ENCODE measurements at regions not wholly inside any gene's neighbourhood (a gene's known extent, or its start where the extent isn't known, plus 50 kb on each side); places are given as distances from the start of the nearest gene placed in this dataset.

DNA sequence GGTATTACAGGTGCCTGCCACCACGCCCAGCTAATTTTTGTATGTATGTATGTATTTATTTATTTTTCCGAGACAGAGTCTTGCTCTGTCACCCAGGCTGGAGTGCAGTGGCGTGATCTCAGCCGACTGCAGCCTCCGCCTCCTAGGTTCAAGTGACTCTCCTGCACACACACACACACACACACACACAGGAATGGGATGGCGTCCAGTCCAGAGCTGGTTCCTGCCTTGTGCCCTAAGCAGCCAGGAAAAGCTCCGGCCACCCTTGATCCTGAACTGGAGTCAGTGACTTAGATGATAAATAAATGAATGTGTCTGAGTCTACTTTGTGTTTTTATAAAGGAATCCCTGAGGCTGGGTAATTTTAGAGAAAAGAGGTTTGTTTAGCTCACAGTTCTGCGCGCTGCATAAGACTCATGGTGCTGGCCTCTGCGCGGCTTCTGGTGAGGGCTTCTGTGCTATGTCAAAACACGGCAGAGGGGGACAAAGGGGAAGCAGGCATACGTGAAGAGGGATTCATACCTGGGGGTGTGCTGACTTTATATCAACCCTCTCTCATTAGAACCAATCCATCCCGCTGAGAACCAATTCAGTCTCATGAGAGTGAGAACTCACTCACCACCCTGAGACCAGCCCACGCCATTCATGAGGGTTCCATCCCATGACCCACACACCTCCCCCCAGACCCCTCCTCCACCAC is 59.7 kb upstream of the PHLPP1 start:
- DNase-seq = no peak
- no TSS peak for BruUV-seq (replicated peaks)
- no peak overlapping the region for H3K4me3 Mint-ChIP-seq (ENCODE audit: low read depth, unreplicated experiment)
- TF ChIP-seq, protein P1, sequence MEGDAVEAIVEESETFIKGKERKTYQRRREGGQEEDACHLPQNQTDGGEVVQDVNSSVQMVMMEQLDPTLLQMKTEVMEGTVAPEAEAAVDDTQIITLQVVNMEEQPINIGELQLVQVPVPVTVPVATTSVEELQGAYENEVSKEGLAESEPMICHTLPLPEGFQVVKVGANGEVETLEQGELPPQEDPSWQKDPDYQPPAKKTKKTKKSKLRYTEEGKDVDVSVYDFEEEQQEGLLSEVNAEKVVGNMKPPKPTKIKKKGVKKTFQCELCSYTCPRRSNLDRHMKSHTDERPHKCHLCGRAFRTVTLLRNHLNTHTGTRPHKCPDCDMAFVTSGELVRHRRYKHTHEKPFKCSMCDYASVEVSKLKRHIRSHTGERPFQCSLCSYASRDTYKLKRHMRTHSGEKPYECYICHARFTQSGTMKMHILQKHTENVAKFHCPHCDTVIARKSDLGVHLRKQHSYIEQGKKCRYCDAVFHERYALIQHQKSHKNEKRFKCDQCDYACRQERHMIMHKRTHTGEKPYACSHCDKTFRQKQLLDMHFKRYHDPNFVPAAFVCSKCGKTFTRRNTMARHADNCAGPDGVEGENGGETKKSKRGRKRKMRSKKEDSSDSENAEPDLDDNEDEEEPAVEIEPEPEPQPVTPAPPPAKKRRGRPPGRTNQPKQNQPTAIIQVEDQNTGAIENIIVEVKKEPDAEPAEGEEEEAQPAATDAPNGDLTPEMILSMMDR (IDR thresholded peaks at IDR 0.05; ENCODE audit: unreplicated experiment) = no peak
- no peak overlapping the region for H3K27ac Mint-ChIP-seq (ENCODE audit: unreplicated experiment)
- intact Hi-C loops (cut with micrococcal nuclease; ENCODE audit: unreplicated experiment) = no loop called here
- no peaks in the 10 kb centered on the region for H3K36me3 Mint-ChIP-seq (ENCODE audit: insufficient read depth, unreplicated experiment)
- H3K4me1 Mint-ChIP-seq (ENCODE audit: low read depth, unreplicated experiment) = no peaks in the 10 kb centered on the region
- H3K27me3 Mint-ChIP-seq (ENCODE audit: unreplicated experiment) = no peaks in the 10 kb centered on the region
- CTCF ChIA-PET = no interaction called here
- peaks cover 2% of the 10 kb centered on the region for H3K9me3 Mint-ChIP-seq (ENCODE audit: low read depth, unreplicated experiment)

DNA sequence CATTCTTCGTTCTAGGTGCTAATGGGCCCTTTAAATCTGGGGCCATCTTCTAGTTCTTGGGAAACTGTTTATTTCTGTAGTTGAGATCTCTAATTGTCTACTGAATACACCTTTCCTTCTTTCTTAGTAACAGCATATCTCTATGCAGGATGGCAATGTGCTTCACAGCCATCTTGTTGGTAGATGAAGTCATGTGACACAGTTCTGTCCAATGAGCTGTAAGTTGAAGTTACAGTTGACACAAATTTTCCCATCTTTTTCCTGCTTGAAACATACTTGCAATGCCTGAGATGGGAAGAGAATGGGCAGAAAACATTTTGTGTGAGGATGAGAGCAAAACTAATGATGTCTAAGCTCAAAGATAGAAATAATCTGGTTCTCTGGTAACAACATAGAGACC is 57.3 kb upstream of the PHLPP1 start:
- no peak overlapping the region for H3K4me3 Mint-ChIP-seq (ENCODE audit: low read depth, unreplicated experiment)

DNA sequence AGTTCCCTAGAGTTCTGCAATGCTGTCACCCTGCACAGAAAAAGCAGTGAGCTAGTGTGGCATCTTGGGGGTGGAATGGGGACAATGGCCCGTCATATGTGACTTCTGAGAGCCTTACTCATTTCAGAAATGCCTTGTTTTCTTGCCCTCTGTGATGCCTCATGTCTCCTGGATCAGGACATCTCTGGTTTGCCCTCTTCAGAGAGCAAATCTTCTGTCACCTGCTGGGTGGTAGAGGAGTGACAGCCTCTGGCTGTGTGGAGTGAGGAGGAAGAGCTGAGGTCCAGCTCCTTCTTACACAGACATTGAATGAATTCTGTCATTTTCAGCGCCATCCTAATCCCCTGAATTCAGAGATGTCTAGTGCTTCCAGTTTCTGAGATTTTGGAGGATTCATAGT is 55.6 kb upstream of the PHLPP1 start:
- Mint-ChIP-seq H3K36me3 (ENCODE audit: insufficient read depth, unreplicated experiment) (no peaks in the 10 kb centered on the region), H3K27me3 (ENCODE audit: unreplicated experiment) (no peaks in the 10 kb centered on the region), H3K4me3 (ENCODE audit: low read depth, unreplicated experiment) (no peak overlapping the region), H3K27ac (ENCODE audit: unreplicated experiment) (no peak overlapping the region), H3K9me3 (ENCODE audit: low read depth, unreplicated experiment) (peaks cover 2% of the 10 kb centered on the region), H3K4me1 (ENCODE audit: low read depth, unreplicated experiment) (no peaks in the 10 kb centered on the region)
- no peak for DNase-seq
- intact Hi-C loops (cut with micrococcal nuclease; ENCODE audit: unreplicated experiment) = no loop called here
- TF ChIP-seq, protein P1 (IDR thresholded peaks at IDR 0.05; ENCODE audit: unreplicated experiment) = no peak
- CTCF ChIA-PET = interaction anchor here (0.7 kb wide), 1 partner anchor 234 kb away, joined by 3 read pairs; no protein-coding TSS in a partner anchor
- BruUV-seq (replicated peaks) = no TSS peak

More for the DNA sequence above, 57.3 kb upstream of the PHLPP1 start:
- TF ChIP-seq, protein P1 (IDR thresholded peaks at IDR 0.05; ENCODE audit: unreplicated experiment) = no peak
- Mint-ChIP-seq H3K27ac (ENCODE audit: unreplicated experiment) (no peak overlapping the region), H3K27me3 (ENCODE audit: unreplicated experiment) (no peaks in the 10 kb centered on the region), H3K36me3 (ENCODE audit: insufficient read depth, unreplicated experiment) (no peaks in the 10 kb centered on the region), H3K4me1 (ENCODE audit: low read depth, unreplicated experiment) (no peaks in the 10 kb centered on the region), H3K9me3 (ENCODE audit: low read depth, unreplicated experiment) (peaks cover 2% of the 10 kb centered on the region)
- no peak for DNase-seq
- CTCF ChIA-PET = no interaction called here
- no TSS peak for BruUV-seq (replicated peaks)
- intact Hi-C loops (cut with micrococcal nuclease; ENCODE audit: unreplicated experiment) = no loop called here

DNA sequence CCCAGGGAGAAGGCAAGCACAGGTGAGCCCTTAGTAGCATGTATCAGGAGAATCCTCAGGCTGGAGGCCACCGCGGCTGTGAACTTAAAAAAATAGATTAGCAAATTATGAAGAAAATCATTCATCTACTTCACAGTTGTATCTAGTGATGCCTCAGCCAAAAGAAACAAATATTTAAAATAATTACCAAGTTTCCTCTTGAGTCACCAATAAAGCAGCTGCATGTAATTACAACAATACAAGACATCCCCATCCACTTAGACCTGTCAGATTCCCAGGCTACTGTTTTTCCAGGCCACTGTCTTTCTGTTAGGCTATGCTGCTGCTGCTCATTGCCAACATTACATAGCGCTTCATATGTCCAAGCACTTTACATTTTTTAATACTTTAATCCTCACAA is 54.6 kb upstream of the PHLPP1 start:
- Mint-ChIP-seq H3K36me3 (ENCODE audit: insufficient read depth, unreplicated experiment) (no peaks in the 10 kb centered on the region), H3K27ac (ENCODE audit: unreplicated experiment) (no peak overlapping the region), H3K4me1 (ENCODE audit: low read depth, unreplicated experiment) (no peaks in the 10 kb centered on the region), H3K27me3 (ENCODE audit: unreplicated experiment) (no peaks in the 10 kb centered on the region), H3K9me3 (ENCODE audit: low read depth, unreplicated experiment) (peaks cover 2% of the 10 kb centered on the region), H3K4me3 (ENCODE audit: low read depth, unreplicated experiment) (no peak overlapping the region)
- CTCF ChIA-PET = no interaction called here
- intact Hi-C loops (cut with micrococcal nuclease; ENCODE audit: unreplicated experiment) = no loop called here
- no peak for DNase-seq
- TF ChIP-seq, protein P1 (IDR thresholded peaks at IDR 0.05; ENCODE audit: unreplicated experiment) = no peak
- BruUV-seq (replicated peaks) = no TSS peak

Measured in Calu3 (cell line).